ENCODE measurements at regions not wholly inside any gene's neighbourhood (a gene's known extent, or its start where the extent isn't known, plus 50 kb on each side); places are given as distances from the start of the nearest gene placed in this dataset.

DNA sequence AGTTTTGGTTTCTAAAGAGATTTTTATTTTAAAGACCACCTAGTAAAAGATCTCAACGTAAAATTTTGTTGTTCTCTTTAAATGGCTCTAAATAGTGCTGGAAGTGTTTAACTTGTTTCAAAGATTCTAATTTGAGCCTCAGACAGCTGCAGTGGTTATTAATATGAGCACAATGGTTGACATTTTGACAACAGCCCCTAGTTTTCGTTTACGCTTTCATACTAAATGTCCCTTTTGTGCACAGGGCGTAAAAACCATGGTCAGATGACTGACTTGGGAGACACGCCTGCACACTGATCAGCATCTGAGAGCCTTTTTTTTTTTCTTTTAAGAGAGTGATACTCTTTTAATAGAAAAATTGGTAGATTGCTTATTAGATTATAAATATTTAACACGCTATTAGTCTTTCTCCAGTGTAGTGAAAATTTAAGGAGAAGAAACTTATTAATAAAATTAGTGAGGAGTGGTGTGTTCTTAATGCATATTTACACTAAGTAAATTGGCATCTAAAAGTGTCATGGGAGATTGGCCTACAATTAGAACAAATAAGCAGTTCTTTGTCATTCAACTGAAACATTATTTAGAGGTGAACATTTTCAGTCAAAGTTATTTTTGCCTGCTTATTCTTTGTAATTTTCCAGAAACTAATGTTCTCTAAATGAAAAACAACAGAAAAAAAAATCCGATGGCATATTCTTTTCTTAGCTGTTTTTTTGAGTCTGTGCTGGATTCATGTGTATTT is 182.8 kb upstream of the PHYHIPL start:
- TF ChIP-seq, protein P1, sequence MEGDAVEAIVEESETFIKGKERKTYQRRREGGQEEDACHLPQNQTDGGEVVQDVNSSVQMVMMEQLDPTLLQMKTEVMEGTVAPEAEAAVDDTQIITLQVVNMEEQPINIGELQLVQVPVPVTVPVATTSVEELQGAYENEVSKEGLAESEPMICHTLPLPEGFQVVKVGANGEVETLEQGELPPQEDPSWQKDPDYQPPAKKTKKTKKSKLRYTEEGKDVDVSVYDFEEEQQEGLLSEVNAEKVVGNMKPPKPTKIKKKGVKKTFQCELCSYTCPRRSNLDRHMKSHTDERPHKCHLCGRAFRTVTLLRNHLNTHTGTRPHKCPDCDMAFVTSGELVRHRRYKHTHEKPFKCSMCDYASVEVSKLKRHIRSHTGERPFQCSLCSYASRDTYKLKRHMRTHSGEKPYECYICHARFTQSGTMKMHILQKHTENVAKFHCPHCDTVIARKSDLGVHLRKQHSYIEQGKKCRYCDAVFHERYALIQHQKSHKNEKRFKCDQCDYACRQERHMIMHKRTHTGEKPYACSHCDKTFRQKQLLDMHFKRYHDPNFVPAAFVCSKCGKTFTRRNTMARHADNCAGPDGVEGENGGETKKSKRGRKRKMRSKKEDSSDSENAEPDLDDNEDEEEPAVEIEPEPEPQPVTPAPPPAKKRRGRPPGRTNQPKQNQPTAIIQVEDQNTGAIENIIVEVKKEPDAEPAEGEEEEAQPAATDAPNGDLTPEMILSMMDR (IDR thresholded peaks at IDR 0.05), result no peak
- no peak for TF ChIP-seq POLR2A (IDR thresholded peaks at IDR 0.05)

All from testis (tissue), 2 donors.